ENCODE measurements at regions not wholly inside any gene's neighbourhood (a gene's known extent, or its start where the extent isn't known, plus 50 kb on each side); places are given as distances from the start of the nearest gene placed in this dataset.

- no peak for TF ChIP-seq POLR2A (IDR thresholded peaks at IDR 0.05; ENCODE audit: low read length)
- no peak for TF ChIP-seq GATA1 (IDR thresholded peaks at IDR 0.05; ENCODE audit: low read depth, low read length)
Observed at GRCh38 chr11:112670806-112671570, 290.2 kb upstream of the NCAM1 start.

Measured in erythroblast (primary cell).